ENCODE measurements at regions not wholly inside any gene's neighbourhood (a gene's known extent, or its start where the extent isn't known, plus 50 kb on each side); places are given as distances from the start of the nearest gene placed in this dataset.

DNA sequence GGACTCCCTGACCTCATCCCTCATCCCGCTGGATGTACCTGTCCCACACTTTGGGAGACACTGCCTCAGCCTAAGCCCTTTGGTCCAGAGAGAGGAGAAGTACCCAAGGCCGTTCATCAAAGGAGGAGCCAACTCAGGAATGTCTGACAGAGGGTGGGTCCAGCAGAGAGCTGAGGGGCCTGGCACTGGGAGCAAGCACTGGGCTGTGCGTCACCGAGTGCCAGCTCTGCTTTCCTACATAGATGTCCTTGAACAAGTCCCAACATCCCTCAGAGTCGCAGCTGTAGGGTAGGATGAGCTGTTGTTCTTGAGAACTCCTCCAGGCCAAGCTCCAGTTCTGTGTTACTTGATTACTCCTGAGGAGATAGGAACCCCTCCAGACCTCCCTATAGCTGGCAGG lies 68.8 kb upstream of the ACOT11 start:
- TF ChIP-seq, protein P1, sequence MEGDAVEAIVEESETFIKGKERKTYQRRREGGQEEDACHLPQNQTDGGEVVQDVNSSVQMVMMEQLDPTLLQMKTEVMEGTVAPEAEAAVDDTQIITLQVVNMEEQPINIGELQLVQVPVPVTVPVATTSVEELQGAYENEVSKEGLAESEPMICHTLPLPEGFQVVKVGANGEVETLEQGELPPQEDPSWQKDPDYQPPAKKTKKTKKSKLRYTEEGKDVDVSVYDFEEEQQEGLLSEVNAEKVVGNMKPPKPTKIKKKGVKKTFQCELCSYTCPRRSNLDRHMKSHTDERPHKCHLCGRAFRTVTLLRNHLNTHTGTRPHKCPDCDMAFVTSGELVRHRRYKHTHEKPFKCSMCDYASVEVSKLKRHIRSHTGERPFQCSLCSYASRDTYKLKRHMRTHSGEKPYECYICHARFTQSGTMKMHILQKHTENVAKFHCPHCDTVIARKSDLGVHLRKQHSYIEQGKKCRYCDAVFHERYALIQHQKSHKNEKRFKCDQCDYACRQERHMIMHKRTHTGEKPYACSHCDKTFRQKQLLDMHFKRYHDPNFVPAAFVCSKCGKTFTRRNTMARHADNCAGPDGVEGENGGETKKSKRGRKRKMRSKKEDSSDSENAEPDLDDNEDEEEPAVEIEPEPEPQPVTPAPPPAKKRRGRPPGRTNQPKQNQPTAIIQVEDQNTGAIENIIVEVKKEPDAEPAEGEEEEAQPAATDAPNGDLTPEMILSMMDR (conservative IDR thresholded peaks at IDR 0.05; ENCODE audit: low read length): no peak
- TF ChIP-seq EZH2phosphoT487 (IDR thresholded peaks at IDR 0.05; ENCODE audit: borderline replicate concordance, low read depth, low read length): no peak

Measured in OCI-LY7 (cell line).